ENCODE measurements at regions not wholly inside any gene's neighbourhood (a gene's known extent, or its start where the extent isn't known, plus 50 kb on each side); places are given as distances from the start of the nearest gene placed in this dataset.

DNA sequence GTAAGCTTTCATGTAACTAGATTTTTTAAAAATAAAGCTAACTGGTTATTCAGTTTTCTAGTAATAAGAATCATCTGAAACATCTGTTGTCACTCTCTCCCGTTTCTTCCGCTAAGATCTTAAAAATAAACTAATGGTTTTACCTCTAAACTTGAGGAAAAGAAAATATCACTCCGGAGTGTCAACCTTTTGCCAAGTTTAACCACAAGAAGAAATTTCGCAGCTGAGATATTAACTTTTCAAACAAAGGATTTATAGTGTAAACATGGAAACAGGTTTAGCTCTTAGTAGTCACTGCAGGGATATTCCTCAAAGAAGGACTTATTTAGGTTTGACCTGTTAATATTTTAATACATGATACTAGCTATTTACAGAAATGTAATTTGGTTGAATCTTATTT is 954.9 kb downstream of the ADGRL2 start:
- Histone ChIP-seq H3K4me3 (ENCODE audit: low read length) (no peak overlapping the region), H3K27ac (ENCODE audit: low read depth in 1 of 2, low read length in 2 of 2) (no peak overlapping the region), H3K9me3 (ENCODE audit: control insufficient read depth in 1 of 2, insufficient read depth in 1 of 2, low read length in 2 of 2) (no peaks in the 10 kb centered on the region), H3K36me3 (ENCODE audit: insufficient read depth, low read length) (no peaks in the 10 kb centered on the region), H3K27me3 (ENCODE audit: control insufficient read depth in 1 of 2, insufficient read depth in 2 of 2, low read length in 2 of 2) (no peaks in the 10 kb centered on the region), H3K4me1 (ENCODE audit: insufficient read depth, low read length) (no peaks in the 10 kb centered on the region)
- Mint-ChIP-seq H3K4me3 (no peak overlapping the region), H3K36me3 (ENCODE audit: low read depth) (no peaks in the 10 kb centered on the region), H3K4me1 (ENCODE audit: low read depth) (no peaks in the 10 kb centered on the region), H3K27ac (no peak overlapping the region), H3K27me3 (no peaks in the 10 kb centered on the region), H3K9me3 (no peaks in the 10 kb centered on the region)
- DNase-seq: no peak
- intact Hi-C loops (cut with DNase I, micrococcal nuclease): no loop called here
- no peak for TF ChIP-seq CTCF (IDR thresholded peaks at IDR 0.05)
- no peak for ATAC-seq (ENCODE audit: poor library complexity)
- ChIA-PET POLR2A (no interaction called here), CTCF (no interaction called here)

GRCh38 chr1:82755191-82755590 is 954.5 kb downstream of the ADGRL2 start:
- no peaks in the 10 kb centered on the region for H3K9me3 ChIP-seq (ENCODE audit: control insufficient read depth in 1 of 2, insufficient read depth in 1 of 2, low read length in 2 of 2)
- H3K27ac ChIP-seq (ENCODE audit: low read depth in 1 of 2, low read length in 2 of 2): no peak overlapping the region
- H3K4me1 Mint-ChIP-seq (ENCODE audit: low read depth): no peaks in the 10 kb centered on the region
- ATAC-seq (ENCODE audit: poor library complexity) (no peak), DNase-seq (no peak)
- no peaks in the 10 kb centered on the region for H3K36me3 Mint-ChIP-seq (ENCODE audit: low read depth)
- H3K4me1 ChIP-seq (ENCODE audit: insufficient read depth, low read length): no peaks in the 10 kb centered on the region
- H3K4me3 ChIP-seq (ENCODE audit: low read length): no peak overlapping the region
- ChIA-PET POLR2A (no interaction called here), CTCF (no interaction called here)
- no peaks in the 10 kb centered on the region for H3K36me3 ChIP-seq (ENCODE audit: insufficient read depth, low read length)
- H3K27ac Mint-ChIP-seq: no peak overlapping the region
- no peaks in the 10 kb centered on the region for H3K27me3 ChIP-seq (ENCODE audit: control insufficient read depth in 1 of 2, insufficient read depth in 2 of 2, low read length in 2 of 2)
- TF ChIP-seq CTCF (IDR thresholded peaks at IDR 0.05): no peak
- H3K27me3 Mint-ChIP-seq: no peaks in the 10 kb centered on the region
- no peak overlapping the region for H3K4me3 Mint-ChIP-seq
- H3K9me3 Mint-ChIP-seq: no peaks in the 10 kb centered on the region
- intact Hi-C loops (cut with DNase I, micrococcal nuclease): no loop called here

GRCh38 chr1:82752046-82752445 is 951.3 kb downstream of the ADGRL2 start:
- no peaks in the 10 kb centered on the region for H3K4me1 ChIP-seq (ENCODE audit: insufficient read depth, low read length)
- DNase-seq (no peak), ATAC-seq (ENCODE audit: poor library complexity) (no peak)
- intact Hi-C loops (cut with DNase I, micrococcal nuclease): no loop called here
- ChIA-PET POLR2A (no interaction called here), CTCF (no interaction called here)
- H3K27ac Mint-ChIP-seq: no peak overlapping the region
- H3K36me3 Mint-ChIP-seq (ENCODE audit: low read depth): no peaks in the 10 kb centered on the region
- no peak overlapping the region for H3K4me3 ChIP-seq (ENCODE audit: low read length)
- no peaks in the 10 kb centered on the region for H3K27me3 ChIP-seq (ENCODE audit: control insufficient read depth in 1 of 2, insufficient read depth in 2 of 2, low read length in 2 of 2)
- no peak overlapping the region for H3K27ac ChIP-seq (ENCODE audit: low read depth in 1 of 2, low read length in 2 of 2)
- no peaks in the 10 kb centered on the region for H3K27me3 Mint-ChIP-seq
- H3K36me3 ChIP-seq (ENCODE audit: insufficient read depth, low read length): no peaks in the 10 kb centered on the region
- H3K9me3 Mint-ChIP-seq: no peaks in the 10 kb centered on the region
- no peak overlapping the region for H3K4me3 Mint-ChIP-seq
- H3K4me1 Mint-ChIP-seq (ENCODE audit: low read depth): no peaks in the 10 kb centered on the region
- no peaks in the 10 kb centered on the region for H3K9me3 ChIP-seq (ENCODE audit: control insufficient read depth in 1 of 2, insufficient read depth in 1 of 2, low read length in 2 of 2)
- TF ChIP-seq CTCF (IDR thresholded peaks at IDR 0.05): no peak
